GM10248 (cell line): ENCODE measurements at regions not wholly inside any gene's neighbourhood (a gene's known extent, or its start where the extent isn't known, plus 50 kb on each side); places are given as distances from the start of the nearest gene placed in this dataset.

Source experiments
- CTCF ChIA-PET: fragments of 300-600 bp; sonication (Branson Sonifier 250); formaldehyde crosslinking; extraction: SDS; loops from one replicate; lab custom pipeline; 2021; ENCODE audit warnings: antibody characterized with exemption; lab: Yijun Ruan, JAX
- POLR2A ChIA-PET: fragments of 350-650 bp; sonication (Branson Sonifier 250); formaldehyde crosslinking; extraction: SDS; loops from one replicate; lab custom pipeline; 2020; ENCODE audit warnings: antibody characterized with exemption; lab: Yijun Ruan, JAX
- DNase-seq: peaks from one replicate; pipeline ENCODE4 v3.0.0; 2012; ENCODE audit errors: extremely low spot score
- TF ChIP-seq, protein P1 (sequence below): IDR thresholded peaks from 2 replicates; pipeline ENCODE4 v1.5.1; 2012; ENCODE audit warnings: mild to moderate bottlenecking, low read depth; ENCODE audit errors: extremely low read depth, missing control alignments, control extremely low read depth

DNA sequence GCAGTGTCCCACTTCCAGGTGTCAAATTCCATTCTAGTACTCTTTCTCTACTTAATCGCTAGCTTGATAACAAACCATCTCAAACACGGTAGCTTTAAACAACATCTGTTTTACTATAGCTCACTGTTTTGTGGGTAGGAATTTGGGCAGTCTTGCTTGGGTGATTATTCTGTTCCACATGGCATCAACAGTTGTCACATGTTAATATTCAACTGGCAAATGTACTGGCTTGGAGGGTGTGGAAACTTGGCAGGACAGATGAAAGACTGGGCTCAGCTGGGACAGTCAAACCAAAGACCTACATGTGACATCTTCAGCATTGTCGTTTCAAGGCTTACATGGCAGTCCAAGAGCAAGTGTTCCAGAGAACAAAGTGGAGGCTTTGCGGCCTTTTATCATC lies 241.8 kb downstream of the PTH2R start:
- ChIA-PET CTCF (no interaction called here), POLR2A (no interaction called here)
- TF ChIP-seq, protein P1, sequence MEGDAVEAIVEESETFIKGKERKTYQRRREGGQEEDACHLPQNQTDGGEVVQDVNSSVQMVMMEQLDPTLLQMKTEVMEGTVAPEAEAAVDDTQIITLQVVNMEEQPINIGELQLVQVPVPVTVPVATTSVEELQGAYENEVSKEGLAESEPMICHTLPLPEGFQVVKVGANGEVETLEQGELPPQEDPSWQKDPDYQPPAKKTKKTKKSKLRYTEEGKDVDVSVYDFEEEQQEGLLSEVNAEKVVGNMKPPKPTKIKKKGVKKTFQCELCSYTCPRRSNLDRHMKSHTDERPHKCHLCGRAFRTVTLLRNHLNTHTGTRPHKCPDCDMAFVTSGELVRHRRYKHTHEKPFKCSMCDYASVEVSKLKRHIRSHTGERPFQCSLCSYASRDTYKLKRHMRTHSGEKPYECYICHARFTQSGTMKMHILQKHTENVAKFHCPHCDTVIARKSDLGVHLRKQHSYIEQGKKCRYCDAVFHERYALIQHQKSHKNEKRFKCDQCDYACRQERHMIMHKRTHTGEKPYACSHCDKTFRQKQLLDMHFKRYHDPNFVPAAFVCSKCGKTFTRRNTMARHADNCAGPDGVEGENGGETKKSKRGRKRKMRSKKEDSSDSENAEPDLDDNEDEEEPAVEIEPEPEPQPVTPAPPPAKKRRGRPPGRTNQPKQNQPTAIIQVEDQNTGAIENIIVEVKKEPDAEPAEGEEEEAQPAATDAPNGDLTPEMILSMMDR = no peak
- no peak for DNase-seq

DNA sequence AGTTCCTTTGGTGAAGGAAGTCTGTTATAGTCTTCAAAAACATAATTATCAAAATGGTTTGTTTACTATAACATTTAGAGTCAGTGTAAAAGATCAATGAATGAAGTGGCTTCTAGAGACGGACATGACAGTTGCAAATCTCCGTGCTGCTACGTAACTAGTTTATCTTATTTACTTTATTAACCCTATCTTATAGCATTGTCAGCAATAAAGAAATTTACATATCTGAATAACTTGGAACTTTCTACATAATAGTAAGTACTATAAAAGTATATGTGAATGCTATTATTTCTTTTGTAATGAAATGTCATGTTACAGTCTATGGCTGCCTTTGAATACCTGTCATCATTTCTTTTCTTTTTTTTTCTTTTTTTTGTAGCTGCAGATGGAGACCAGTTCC lies 246.8 kb downstream of the PTH2R start:
- TF ChIP-seq, protein P1 = no peak
- ChIA-PET CTCF (no interaction called here), POLR2A (no interaction called here)
- no peak for DNase-seq

DNA sequence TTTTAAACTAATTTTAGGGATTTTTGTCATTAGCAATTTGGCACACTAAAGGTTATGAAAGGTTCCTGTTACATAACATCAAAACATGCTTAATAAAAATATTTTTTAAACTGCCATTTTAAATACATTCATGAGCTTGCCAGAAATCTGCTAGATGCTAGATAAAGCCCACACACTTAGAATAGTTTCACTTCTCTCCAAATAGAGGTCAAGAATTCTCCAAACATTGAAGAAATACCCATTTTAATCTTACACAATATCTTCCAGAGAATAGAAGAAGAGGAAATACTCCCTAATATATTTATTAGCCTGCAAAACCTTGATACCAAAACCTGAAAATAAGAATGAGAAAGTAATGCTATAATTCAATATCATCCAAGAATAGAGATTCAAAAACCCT lies 247.5 kb downstream of the PTH2R start:
- CTCF ChIA-PET = no interaction called here
- no peak for DNase-seq
- POLR2A ChIA-PET = no interaction called here
- TF ChIP-seq, protein P1 = no peak

DNA sequence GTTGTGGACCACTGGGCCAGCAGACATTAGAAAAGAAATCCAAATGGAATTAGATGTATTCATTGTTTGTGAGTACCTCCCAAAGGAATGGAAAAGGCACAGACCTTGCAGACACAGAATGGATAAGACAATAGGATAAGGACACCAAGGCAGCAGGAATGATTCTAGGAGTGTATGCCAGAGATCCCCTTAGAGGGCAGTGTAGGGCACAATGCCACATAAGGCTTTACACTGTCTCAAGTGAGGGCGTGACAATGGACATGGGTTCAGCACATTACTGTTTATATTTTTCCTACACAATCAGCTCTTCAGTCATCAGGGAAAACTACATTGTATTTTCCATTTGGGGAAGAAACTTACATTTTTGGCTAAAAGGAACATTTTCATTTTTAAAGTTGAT lies 250.9 kb downstream of the PTH2R start:
- DNase-seq = no peak
- ChIA-PET POLR2A (no interaction called here), CTCF (no interaction called here)
- TF ChIP-seq, protein P1 = no peak

DNA sequence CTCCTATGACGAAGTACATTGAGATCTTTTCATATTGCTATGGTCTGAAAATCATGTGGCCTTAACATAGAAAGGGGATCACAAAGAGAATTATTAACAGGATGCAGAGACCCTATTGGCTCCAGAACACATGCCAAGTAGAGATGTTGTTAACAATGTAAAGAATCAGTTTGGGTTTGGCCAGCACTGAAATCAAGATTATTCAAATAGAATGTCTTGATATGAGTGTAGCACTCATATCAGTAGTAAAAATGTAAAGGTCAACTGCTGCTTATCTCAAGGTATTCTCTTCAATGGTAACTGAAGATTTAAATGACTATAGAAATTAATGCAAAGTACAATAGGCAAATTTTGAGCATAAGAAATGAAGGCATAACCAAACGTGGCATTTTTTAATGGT lies 262.8 kb downstream of the PTH2R start:
- CTCF ChIA-PET = no interaction called here
- DNase-seq = no peak
- POLR2A ChIA-PET = no interaction called here
- TF ChIP-seq, protein P1 = no peak

DNA sequence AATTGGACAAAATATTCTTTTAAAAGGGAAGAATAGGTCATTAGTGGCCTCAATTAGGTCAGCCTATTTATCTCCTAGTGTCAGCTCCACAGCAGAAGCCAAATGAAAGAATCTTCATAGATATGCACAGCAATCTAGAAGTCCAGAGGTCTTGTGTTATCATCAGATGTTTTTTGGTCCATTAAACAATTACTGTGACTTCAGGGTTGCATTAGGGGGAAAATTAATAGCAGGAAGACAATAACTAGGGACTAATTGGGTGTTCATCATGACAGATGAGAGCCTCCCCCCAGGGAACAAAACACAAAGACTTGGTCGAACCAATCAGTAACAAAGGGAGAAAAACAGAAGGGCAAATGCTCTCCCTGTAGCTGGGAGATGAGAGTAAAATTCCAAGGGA lies 264.7 kb downstream of the PTH2R start:
- CTCF ChIA-PET = no interaction called here

More for the DNA sequence above, 264.7 kb downstream of the PTH2R start:
- POLR2A ChIA-PET = no interaction called here
- DNase-seq = no peak
- TF ChIP-seq, protein P1 = no peak
